Fibroblast of lung (primary cell): ENCODE measurements at regions not wholly inside any gene's neighbourhood (a gene's known extent, or its start where the extent isn't known, plus 50 kb on each side); places are given as distances from the start of the nearest gene placed in this dataset.

Source experiments
- CTCF ChIP-seq, 2 donors: IDR thresholded peaks in 1 of 2; conservative IDR thresholded peaks in 1 of 2; 1 replicate in 1 of 2; 2 replicates in 1 of 2; pipeline ENCODE4 v1.5.1; 2011 to 2012; ENCODE audit warnings: low read length in 2 of 2, control low read depth in 1 of 2, inconsistent platforms in 1 of 2, low read depth in 1 of 2, mild to moderate bottlenecking in 1 of 2
- EZH2 ChIP-seq: IDR thresholded peaks from 2 replicates; pipeline ENCODE4 v1.5.1; 2012; ENCODE audit warnings: low read length, control low read depth, mild to moderate bottlenecking; ENCODE audit errors: missing control alignments

GRCh38 chr15:49718846-49719245, 98.0 kb downstream of the DTWD1 start:
- TF ChIP-seq CTCF (conservative IDR thresholded peaks at IDR 0.05 in 1 of 2, IDR thresholded peaks at IDR 0.05 in 1 of 2; ENCODE audit: low read depth in 1 of 2, low read length in 2 of 2): no peak
- no peak for TF ChIP-seq EZH2
